GM18870 (cell line): ENCODE measurements at regions not wholly inside any gene's neighbourhood (a gene's known extent, or its start where the extent isn't known, plus 50 kb on each side); places are given as distances from the start of the nearest gene placed in this dataset.
A peak's percentile ranks its signal among the peaks of the same experiment; 100 is the strongest.
"Not testable (repeated sequence)": the region's sequence is repeated elsewhere in the genome, so short reads cannot be mapped to it uniquely, and the experiment has no call there.

ENCODE experiments used
- ATAC-seq: cut with Tn5 transposase; IDR thresholded peaks from one replicate; pipeline ENCODE4 v1.9.1; 2021; ENCODE audit warnings: moderate library complexity; ENCODE audit not compliant: unreplicated experiment

- no peak for ATAC-seq
Measured at GRCh38 chrX:121836000-121836399, 788.6 kb downstream of the GLUD2 start.

DNA sequence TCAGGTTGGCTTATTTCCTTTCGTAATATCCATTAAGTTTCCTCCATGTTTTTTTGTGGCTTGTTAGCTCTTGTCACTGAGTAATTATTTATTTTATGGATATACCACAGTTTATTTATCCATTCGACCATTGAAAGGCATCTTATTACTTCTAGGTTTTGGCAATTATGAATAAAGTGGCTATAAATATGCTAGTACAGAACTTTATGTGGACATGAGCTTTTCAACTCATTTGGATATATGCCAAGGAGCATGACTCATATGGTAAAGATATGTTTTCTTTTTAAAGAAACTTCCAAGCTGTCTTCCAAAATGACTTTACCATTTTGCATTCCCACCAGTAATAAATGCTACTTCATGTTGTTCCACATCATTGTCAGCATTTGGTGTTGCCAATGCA is 803.6 kb downstream of the GLUD2 start:
- no peak for ATAC-seq

DNA sequence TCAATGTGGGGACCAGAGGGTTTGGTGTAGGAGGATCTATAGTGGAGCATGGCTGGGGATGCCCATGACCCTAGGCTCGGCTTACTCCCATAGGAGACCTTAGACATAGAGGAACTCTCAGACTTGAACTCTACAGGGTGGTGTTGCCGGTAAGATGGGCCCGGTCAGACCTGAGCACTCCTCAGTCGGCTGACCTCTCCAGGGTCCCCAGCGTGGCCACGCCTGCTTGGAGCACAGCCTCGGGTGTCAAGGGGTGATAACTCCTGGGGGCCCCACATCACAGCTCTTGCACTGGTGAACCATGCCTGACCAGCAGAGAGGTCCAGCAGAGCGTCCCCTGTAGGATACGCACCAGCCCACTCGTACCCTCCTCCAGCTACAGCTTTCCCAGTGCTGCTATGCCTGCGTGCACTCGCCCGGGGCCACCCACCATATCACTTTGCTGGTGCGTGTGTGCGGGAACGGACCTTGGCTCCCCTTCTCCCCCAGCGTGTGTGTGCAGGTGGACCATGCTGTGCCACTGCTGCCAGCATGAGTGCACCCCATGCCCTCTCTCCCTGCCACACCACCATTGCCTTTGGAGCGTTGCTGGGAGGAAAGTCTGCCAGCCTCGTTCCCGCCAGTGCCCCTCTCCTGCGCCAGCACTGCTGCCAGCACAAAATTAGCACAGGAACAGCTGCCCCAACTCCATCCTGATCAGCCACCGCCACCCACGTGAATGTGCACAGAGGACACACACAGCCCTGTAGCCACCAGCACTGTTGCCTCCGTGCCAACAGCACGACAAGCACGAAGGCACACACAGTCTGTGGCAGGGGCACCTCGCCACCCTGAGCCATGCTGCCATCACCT is 806.6 kb downstream of the GLUD2 start:
- no peak for ATAC-seq

- no peak for ATAC-seq
Measured at GRCh38 chrX:121854614-121854911, 807.2 kb downstream of the GLUD2 start.

GRCh38 chrX:121858867-121859647 is 811.6 kb downstream of the GLUD2 start:
- ATAC-seq: no peak

- no peak for ATAC-seq
Measured at GRCh38 chrX:121863976-121864375, 816.6 kb downstream of the GLUD2 start.

DNA sequence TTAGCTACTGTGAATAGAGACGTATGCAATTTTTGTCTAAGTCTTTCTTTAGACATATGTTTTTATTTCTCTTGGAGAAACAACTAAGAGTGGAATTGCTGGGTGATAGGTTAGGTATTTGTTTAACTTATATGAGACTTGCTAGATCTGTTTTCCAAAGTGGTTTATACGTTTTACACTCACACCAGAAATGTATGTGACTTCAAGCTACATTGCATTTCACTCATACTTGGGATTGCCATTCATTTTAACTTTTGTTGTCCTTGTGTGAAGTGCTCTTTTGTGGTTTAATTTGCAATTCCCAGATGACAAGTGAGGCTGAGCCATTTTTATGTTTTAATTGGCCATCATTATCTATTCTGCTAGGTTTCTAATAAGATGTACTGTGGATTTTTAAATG is 817.2 kb downstream of the GLUD2 start:
- no peak for ATAC-seq

GRCh38 chrX:121869876-121870477 is 822.6 kb downstream of the GLUD2 start:
- ATAC-seq: no peak

DNA sequence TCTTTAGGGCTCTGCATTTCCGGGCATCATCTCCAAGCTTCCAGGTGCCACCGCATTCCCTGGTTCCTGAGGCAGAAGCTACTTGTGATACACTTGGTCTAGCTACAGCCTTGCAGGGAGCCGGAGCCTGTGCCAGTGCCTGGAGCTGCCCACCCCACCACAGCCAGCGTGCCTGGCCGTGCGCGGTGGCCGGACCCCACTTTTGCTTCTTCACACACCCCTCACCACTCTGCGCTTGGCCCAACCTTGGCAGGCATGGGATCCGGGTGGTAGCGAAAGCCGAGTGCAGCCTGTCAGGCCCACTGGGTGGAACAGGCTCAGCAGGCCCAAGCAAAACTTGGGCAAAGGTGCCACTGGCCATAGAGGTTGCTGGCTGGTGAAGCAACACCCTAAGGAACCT is 823.7 kb downstream of the GLUD2 start:
- no peak for ATAC-seq

DNA sequence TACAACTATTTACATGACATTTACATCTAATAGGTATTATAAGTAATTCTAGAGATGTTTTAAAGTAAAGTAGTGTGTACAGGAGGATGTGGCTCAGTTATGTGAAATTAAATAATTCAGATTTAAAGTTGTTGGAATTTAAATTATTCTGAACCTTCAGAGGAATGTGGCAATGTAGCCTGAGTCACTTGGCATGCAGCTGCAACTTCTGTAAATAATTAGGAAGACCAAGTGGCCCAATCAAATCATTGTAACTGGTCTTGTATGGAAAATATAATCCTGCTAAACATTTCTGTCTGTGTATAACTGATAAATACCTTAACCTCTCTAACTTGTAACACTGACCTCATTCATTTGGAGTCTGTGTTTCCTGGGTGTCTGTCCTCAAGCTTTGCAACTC is 828.9 kb downstream of the GLUD2 start:
- no peak for ATAC-seq

DNA sequence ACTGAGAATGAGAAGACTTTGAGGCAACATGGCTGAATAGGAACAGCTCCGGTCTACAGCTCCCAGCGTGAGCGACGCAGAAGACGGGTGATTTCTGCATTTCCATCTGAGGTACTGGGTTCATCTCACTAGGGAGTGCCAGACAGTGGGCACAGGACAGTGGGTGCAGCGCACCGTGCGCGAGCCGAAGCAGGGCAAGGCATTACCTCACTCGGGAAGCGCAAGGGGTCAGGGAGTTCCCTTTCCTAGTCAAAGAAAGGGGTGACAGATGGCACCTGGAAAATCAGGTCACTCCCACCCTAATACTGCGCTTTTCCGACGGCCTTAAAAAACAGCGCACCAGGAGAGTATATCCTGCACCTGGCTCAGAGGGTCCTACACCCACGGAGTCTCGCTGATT is 829.9 kb downstream of the GLUD2 start:
- not testable (repeated sequence) for ATAC-seq

- ATAC-seq: no peak
Measured at GRCh38 chrX:121886557-121886956, 839.1 kb downstream of the GLUD2 start.

- ATAC-seq: no peak
Measured at GRCh38 chrX:121894756-121895155, 847.3 kb downstream of the GLUD2 start.

DNA sequence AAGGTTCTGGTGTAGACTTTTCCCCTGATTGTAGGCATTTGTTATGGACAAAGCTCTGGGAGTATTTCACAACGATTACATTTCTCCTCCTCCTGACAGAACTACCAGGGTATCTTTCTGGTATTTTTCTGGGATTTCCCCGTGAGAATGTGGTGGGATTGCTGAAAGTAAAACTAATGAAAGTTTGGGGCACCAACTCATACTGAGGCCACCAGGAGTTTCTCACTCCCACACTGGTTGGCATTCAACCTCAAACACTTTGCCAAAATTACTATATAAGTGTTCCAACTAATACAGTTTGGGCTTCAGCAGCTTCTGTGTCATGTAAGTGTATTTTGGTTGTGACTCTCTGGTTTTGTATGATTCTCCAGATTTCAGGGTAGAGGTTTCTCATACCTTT is 855.1 kb downstream of the GLUD2 start:
- ATAC-seq: peak; percentile 84

- ATAC-seq: no peak
Measured at GRCh38 chrX:121903961-121904360, 856.6 kb downstream of the GLUD2 start.

GRCh38 chrX:121921258-121921657 is 873.8 kb downstream of the GLUD2 start:
- no peak for ATAC-seq

GRCh38 chrX:121931567-121931966 is 884.2 kb downstream of the GLUD2 start:
- ATAC-seq: no peak

DNA sequence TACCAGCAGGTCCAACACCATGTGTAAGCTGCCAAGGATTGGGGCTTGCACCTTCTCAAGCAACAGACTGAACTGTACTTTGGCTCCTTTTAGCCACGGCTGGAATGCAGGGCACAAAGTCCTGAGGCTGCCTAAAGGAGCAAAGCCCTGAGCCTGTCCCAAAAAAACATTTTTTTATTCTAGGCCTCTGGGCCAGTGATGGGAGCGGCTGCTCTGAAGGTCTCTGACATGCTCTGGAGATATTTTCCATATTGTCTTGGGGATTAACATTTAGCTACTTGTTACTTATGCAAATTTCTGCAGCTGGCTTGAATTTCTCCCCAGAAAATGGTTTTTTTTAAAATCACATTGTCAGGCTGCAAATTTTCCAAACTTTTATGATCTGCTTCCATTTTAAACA is 885.3 kb downstream of the GLUD2 start:
- ATAC-seq: no peak

GRCh38 chrX:121949041-121949760 is 901.8 kb downstream of the GLUD2 start:
- no peak for ATAC-seq

DNA sequence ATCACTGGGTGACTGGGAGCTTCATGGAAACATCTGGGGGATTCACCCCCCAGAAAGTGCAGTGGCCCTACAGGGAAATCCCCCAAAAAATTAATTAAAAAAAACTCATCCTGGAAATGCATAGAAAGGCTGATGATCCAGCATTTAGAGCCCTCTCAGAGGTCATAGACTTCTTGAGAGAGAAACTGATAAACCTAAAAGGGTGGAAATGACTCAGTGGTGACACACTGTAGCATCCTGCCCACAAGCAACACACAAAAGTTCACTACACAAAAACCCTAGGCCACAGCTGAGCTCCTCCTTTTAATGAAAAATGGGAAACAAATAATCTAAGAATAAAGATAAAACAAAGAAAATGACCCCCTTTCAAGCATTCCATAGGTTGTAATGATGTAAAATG is 911.5 kb downstream of the GLUD2 start:
- peak; percentile 70 for ATAC-seq

DNA sequence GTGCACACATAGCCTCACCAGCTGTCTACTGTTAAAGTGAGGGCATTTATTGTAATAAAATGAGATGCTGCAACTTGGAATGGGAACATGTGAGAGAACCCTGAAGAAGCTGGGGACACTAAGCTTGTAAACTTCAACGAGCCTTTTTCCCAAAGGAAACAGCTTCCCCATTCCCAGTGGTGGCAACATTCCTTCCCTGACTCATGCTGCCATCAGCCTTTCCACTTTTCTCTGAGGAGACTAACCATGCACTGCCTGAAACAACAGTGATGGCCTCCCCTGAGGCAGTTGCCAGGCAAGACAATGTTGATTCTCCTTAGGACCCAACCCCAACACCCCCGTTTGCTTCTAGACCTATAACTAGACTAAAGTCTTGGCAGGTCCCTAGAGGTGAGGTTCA is 928.3 kb downstream of the GLUD2 start:
- ATAC-seq: no peak
